GM21381 (cell line): ENCODE measurements at regions not wholly inside any gene's neighbourhood (a gene's known extent, or its start where the extent isn't known, plus 50 kb on each side); places are given as distances from the start of the nearest gene placed in this dataset.
A peak's percentile ranks its signal among the peaks of the same experiment; 100 is the strongest.
"Not testable (repeated sequence)": the region's sequence is repeated elsewhere in the genome, so short reads cannot be mapped to it uniquely, and the experiment has no call there.

Experiments used
- ATAC-seq: cut with Tn5 transposase; IDR thresholded peaks from one replicate; pipeline ENCODE4 v1.9.1; 2021; ENCODE audit warnings: mild to moderate bottlenecking, moderate library complexity; ENCODE audit not compliant: unreplicated experiment

GRCh38 chr21:7743940-7744339 lies 2777.4 kb upstream of the TPTE start:
- ATAC-seq, result not testable (repeated sequence)

DNA sequence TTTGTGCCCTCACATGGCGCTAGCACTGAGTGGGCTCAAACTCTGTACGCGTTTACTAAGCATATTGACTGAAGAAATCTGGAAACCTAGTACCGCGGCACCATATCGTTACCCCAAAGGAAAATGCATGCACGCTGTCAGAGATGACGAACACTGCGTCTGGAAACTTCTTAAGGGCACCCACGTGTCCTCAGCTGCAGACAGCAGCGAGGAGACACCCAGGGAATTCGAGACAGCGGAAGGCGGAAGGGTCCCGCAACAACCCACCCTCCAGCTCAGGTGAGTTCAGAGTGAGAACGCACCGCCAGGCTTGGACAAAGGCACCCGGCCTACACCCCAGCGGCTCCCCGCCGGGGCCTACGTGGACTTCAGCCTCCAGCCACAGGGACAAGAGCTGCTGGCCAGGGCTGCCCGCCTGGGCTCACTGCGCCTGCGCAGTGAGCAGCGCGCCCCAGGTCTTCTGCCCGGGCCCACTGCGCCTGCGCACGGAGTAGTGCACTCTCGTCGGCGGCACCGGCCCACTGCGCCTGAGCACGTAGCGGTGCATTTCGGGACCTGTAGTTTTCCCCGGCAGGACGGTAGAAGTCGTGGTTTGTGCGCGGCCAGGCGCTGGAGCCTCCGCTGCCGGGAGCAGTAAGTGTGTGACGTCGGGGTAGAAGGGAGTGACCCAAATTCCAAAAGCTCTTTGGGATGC lies 2776.8 kb upstream of the TPTE start:
- peak; percentile 97 for ATAC-seq

DNA sequence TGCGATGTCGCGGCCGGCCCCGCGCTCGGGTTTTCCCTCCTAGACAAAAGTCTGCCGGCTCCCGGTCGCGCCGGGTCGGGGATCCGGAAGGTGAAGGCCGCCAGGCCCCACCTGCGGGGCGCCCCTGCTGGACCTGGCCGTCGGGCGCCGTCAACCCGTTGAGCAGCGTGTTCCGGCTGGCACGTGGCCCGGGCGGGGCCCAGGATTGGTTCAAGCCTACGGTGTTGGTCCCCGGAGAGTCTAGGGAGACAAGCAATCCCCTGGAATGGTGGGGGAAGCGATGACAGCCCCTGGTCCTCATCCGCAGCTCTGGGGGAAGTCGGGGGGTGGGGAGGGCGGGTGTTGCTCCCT lies 2776.3 kb upstream of the TPTE start:
- peak; percentile 70 for ATAC-seq

- ATAC-seq, result not testable (repeated sequence)
Observed at GRCh38 chr21:7747964-7748363, 2773.4 kb upstream of the TPTE start.

DNA sequence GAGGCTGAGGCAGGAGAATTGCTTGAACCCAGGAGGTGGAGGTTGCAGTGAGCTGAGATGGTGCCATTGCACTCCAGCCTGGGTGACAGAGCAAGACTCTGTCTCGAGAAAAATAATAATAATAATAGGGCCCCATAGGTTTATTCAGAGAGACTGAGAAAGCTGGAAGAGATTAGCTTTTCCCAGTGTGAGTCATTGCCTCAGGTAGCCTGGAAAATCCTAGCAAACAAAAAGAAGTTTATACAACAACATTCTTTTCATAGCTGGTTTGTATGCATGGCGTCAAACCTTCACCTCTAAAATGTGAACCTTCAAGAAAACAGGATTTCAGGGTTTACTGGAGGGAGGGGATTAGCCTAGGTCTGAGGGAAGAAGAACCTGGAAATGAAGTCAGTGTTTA lies 2768.8 kb upstream of the TPTE start:
- not testable (repeated sequence) for ATAC-seq

DNA sequence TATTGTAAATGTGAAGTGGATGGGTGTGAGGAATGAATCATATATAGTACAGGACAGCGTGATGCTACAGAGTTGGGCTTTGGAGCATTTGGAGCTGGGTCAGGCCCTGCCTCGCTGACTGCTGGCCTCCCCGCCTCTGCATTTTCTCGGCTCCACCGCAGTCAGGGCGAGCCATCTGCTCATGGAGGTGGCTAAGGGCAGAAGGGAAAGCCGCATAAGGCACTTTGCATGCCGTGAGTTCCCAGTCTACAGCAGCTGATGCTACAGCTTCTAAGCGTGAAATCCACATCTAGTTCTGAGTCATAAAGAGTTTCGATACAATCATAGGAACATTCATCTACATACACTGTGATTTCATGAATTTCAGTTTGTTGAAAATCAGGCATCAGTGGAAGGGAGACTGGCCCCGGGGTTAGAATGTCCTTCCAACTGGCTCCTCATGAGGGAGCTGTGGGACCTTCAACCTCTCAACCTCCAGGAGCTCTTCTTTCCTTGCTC lies 2768.0 kb upstream of the TPTE start:
- ATAC-seq, result peak; percentile 94

DNA sequence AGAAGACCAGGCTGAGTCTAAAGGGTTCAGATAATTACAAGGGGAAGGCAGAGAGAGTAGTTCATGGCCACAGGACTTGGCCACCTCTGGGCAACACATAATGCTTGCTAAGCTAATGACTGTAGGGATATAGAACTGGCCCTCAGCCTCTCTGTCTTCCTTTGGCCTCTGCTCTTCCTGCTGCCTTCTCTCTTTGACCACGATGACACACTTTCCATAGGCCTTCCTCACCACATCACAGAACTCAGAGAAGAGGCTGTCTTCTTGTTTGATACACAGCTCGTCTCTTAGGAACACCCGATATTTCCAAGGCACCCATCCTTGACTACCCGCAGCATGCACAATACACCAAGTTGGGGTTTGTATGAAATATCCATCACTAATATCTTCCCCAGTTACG lies 2751.4 kb upstream of the TPTE start:
- not testable (repeated sequence) for ATAC-seq

GRCh38 chr21:7774219-7774618 lies 2747.2 kb upstream of the TPTE start:
- ATAC-seq, result not testable (repeated sequence)

- not testable (repeated sequence) for ATAC-seq
Observed at GRCh38 chr21:7775327-7775984, 2745.9 kb upstream of the TPTE start.

DNA sequence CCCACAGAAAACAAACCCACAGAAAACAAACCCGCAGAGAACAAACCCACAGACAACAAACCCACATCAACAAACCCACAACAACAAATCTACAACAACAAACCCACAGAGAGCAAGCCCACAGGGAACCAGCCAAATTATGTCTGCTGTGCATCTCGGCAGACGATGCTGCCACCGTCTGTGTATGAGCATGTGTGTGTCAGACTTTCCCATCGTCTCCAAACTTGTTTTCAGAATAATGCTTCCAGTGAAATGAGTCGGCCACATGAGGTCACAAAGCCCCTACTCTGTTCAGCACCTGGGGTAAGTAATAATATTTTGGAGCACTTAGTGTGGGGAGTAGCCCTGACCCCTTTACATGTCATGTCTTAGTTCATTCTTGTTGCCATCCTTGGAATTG lies 2745.3 kb upstream of the TPTE start:
- ATAC-seq, result not testable (repeated sequence)

- ATAC-seq, result not testable (repeated sequence)
Observed at GRCh38 chr21:7776622-7777021, 2744.8 kb upstream of the TPTE start.

- not testable (repeated sequence) for ATAC-seq
Observed at GRCh38 chr21:7777289-7777688, 2744.1 kb upstream of the TPTE start.

GRCh38 chr21:7787427-7788078 lies 2733.8 kb upstream of the TPTE start:
- not testable (repeated sequence) for ATAC-seq

DNA sequence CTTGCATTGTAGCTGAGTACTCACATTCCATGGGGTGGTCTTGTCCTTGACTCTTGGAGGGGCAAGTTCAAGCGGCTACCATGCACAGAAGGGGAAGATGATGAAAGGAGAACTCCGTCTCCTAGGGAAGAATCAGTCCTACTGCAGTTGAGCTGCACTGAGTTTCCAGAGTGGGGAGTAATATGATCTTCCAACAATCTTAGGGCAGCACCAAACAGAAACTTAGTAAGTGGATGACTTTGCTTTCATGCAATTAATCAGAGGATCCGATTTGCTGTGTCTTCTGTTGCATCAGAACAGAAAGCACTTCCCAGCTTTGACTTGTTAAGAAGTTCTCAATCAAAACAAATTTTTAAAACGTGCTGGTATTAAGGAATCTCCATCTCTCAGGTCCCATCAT lies 2727.6 kb upstream of the TPTE start:
- not testable (repeated sequence) for ATAC-seq

- not testable (repeated sequence) for ATAC-seq
Observed at GRCh38 chr21:7797328-7797727, 2724.1 kb upstream of the TPTE start.

DNA sequence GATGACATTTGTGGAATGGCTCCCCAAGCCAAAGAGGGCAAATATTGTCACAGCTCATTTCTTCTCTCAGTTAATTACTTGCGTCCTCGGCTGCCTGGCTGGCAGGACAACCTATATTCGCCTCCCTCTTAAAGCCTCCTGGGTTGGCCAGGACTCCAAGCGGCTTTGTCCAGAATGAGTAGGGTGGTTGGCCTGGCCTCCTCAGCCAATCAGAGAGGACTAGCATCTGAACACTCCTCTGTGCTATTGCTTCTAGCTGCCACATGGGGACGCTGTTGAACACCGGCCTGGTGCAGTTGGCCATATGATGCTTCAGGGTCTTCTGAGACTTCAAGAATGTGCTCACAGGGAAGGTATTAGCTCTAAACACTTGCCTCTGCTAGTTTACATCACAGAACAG lies 2722.9 kb upstream of the TPTE start:
- not testable (repeated sequence) for ATAC-seq

DNA sequence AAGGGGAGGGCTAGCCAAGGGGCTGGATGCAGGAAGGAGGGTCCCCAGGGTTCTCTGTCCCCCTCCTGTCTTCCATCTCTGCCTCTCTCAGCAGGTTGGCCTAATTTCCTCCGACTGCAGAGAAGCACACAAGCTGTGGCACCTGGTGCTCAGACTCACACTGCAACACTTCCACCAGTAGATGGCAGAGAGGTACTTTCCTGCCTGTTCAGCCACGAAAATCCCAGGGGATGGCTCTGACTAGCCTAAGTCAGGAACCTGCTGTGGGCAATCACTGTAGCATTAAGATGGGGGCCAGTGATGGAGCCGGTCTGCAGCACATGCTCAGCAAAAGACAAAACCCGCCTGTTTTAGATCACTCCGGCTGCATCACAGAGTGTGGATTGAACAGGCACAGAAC lies 2721.7 kb upstream of the TPTE start:
- not testable (repeated sequence) for ATAC-seq

DNA sequence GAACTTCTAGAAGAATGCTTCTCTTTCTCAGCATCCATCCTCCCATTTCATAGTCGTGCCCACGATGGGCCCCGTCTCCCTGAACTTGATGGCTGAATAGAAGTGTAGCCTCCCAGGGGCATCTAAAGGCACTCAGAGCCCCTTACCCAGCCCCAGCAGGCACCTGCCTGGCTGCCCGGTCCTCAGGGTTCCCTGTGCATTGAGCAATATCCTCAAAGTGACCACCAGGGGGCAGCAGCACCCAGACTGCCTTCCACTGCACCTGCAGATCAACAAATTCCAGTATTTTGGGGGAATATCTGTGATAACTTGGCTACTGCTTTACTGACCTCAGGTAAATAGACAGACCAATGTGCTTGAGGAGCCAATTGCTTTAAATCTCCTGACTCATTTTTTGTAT lies 2707.9 kb upstream of the TPTE start:
- not testable (repeated sequence) for ATAC-seq

DNA sequence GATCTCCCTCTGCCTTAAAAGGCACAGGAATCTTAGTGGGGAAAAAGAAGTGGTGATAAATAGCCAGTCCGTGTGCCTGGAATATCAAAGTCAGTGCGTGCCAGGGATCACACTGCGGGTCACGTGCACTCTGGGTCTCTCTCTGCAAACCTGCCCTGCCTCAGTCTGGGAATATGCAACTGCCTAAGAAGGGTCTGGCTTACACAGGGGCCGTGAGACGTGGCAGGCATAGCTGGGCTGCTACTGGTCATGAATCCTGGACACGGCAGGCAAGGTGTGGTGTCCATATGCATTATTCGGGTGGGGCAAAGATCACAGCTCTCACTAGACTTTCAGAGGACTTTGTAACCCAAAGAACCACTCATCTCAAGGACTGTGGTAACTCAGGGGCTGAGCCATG lies 2704.4 kb upstream of the TPTE start:
- ATAC-seq, result not testable (repeated sequence)

GRCh38 chr21:7819301-7819700 lies 2702.1 kb upstream of the TPTE start:
- not testable (repeated sequence) for ATAC-seq

GRCh38 chr21:7825627-7826026 lies 2695.8 kb upstream of the TPTE start:
- not testable (repeated sequence) for ATAC-seq

GRCh38 chr21:7826174-7826573 lies 2695.2 kb upstream of the TPTE start:
- ATAC-seq, result not testable (repeated sequence)
